Thyroid gland (tissue), 4 donors: ENCODE measurements at regions not wholly inside any gene's neighbourhood (a gene's known extent, or its start where the extent isn't known, plus 50 kb on each side); places are given as distances from the start of the nearest gene placed in this dataset.

Experiments used
- CTCF ChIP-seq, 6 experiments: fragments of 200-600 bp in 3 of 6; fragments of 450-650 bp in 3 of 6; sonication (generic) in 3 of 6; IDR thresholded peaks; one replicate each; pipeline ENCODE4 v1.5.1; 2016 to 2019; ENCODE audit warnings: antibody characterized with exemption in 6 of 6, mild to moderate bottlenecking in 2 of 6, inconsistent platforms in 1 of 6, moderate library complexity in 1 of 6
- POLR2A ChIP-seq, 2 donors: fragments of 450-650 bp; IDR thresholded peaks; one replicate each; pipeline ENCODE4 v1.6.1; 2017; ENCODE audit warnings: antibody characterized with exemption in 2 of 2, mild to moderate bottlenecking in 2 of 2, moderate library complexity in 1 of 2

- no peak for TF ChIP-seq CTCF (IDR thresholded peaks at IDR 0.05)
- TF ChIP-seq POLR2A (IDR thresholded peaks at IDR 0.05), result no peak
These were observed 352.7 kb downstream of the LRRC70 start for GRCh38 chr5:62931153-62931950.
